22Rv1 (cell line): ENCODE measurements at regions not wholly inside any gene's neighbourhood (a gene's known extent, or its start where the extent isn't known, plus 50 kb on each side); places are given as distances from the start of the nearest gene placed in this dataset.

Source experiments
- CTCF ChIP-seq: fragments of 450-650 bp; IDR thresholded peaks from 2 replicates; pipeline ENCODE4 v1.5.1; 2017; ENCODE audit warnings: mild to moderate bottlenecking
- ZFX ChIP-seq: fragments of 450-650 bp; IDR thresholded peaks from 2 replicates; pipeline ENCODE4 v1.6.1; 2017; ENCODE audit warnings: antibody characterized with exemption, borderline replicate concordance

- TF ChIP-seq CTCF (no peak), ZFX (no peak)
These were observed 166.2 kb downstream of the SOX4 start for GRCh38 chr6:21759721-21760120.
